ENCODE measurements at regions not wholly inside any gene's neighbourhood (a gene's known extent, or its start where the extent isn't known, plus 50 kb on each side); places are given as distances from the start of the nearest gene placed in this dataset.

DNA sequence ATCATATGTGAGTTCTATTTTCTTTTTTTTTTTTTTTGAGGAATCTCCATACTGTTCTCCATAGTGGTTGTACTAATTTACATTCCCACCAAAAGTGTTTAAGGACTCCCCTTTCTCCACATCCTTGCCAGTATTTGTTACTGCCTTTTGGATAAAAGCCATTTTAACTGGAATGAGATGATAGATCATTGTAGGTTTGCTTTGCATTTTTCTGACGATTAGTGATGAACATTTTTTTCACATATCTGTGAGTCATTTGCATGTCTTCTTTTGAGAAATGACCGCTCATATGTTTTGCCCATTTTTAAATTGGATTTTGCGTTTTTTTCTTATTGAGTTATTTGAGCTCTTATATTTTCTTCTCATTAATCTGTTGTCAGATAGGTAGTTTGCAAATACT, 394.8 kb downstream of the LRFN5 start:
- H3K4me3 Mint-ChIP-seq: no peak overlapping the region
- ChIA-PET POLR2A (no interaction called here), CTCF (no interaction called here)
- no peaks in the 10 kb centered on the region for H3K27me3 Mint-ChIP-seq
- no peak for DNase-seq
- H3K9me3 Mint-ChIP-seq: no peaks in the 10 kb centered on the region
- H3K4me1 Mint-ChIP-seq (ENCODE audit: low read depth): no peaks in the 10 kb centered on the region
- intact Hi-C loops (cut with micrococcal nuclease): no loop called here
- no peak overlapping the region for H3K27ac Mint-ChIP-seq
- H3K36me3 Mint-ChIP-seq: no peaks in the 10 kb centered on the region

DNA sequence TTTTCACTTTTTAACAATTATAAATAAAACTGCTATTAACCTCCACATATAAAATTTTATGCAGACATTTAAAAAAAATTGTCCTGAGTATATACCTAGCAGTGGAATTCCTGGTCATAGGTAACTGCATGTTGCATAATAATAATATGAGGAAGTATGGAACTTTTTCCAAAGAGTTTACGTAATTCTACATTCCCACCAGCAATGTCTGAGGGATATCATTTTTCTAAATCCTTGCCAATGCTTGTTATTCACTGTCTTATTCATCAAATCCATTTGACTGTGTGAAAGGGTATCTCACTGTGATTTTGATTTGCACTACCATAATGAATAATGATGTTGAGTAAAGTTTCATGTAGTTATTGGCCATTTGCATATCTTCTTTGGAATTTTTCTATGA, 393.8 kb downstream of the LRFN5 start:
- ChIA-PET CTCF (no interaction called here), POLR2A (no interaction called here)
- no peaks in the 10 kb centered on the region for H3K4me1 Mint-ChIP-seq (ENCODE audit: low read depth)
- H3K4me3 Mint-ChIP-seq: no peak overlapping the region
- no peaks in the 10 kb centered on the region for H3K9me3 Mint-ChIP-seq
- H3K27ac Mint-ChIP-seq: no peak overlapping the region
- H3K27me3 Mint-ChIP-seq: no peaks in the 10 kb centered on the region
- intact Hi-C loops (cut with micrococcal nuclease): no loop called here
- DNase-seq: no peak
- H3K36me3 Mint-ChIP-seq: no peaks in the 10 kb centered on the region

DNA sequence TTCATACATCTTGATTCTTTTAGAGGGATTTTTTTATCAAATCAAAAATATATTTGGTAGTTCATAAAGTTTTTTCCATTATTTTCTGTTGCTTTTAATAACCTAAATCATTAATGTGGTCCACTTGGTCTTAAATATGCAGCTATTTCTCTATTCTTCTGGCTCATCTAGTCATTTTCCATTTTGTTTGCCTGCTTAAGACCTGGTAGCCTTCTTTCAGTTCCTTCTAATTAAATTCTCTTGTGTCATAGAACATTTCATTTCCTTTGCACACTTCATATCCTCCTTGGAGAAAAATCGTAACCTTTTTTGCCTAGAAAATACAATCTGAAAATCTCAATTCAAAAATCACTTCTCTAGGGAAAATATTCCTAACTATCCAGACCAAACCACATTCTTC, 387.0 kb downstream of the LRFN5 start:
- Mint-ChIP-seq H3K36me3 (no peaks in the 10 kb centered on the region), H3K27me3 (no peaks in the 10 kb centered on the region), H3K9me3 (no peaks in the 10 kb centered on the region), H3K4me1 (ENCODE audit: low read depth) (no peaks in the 10 kb centered on the region), H3K27ac (no peak overlapping the region), H3K4me3 (no peak overlapping the region)
- no peak for DNase-seq
- ChIA-PET POLR2A (no interaction called here), CTCF (no interaction called here)
- intact Hi-C loops (cut with micrococcal nuclease): no loop called here

DNA sequence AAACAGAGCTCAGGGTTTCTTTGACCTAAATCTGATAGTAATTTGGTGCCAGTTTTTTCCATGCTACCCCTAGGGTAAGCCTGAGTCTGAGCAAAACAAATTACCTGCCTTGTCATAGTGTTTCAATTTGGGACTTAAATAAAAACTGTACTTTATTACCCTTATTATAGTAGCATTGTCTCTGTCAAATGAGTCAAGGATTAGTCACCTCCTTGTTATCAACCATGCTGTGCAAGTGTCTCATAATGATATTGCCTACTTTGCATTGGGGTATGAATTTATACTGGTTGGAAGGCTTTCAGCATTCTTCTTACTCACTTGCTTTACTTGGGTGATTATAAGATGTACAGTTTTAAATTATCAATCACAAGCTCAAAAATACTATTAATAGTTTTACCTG, 380.0 kb downstream of the LRFN5 start:
- no peak overlapping the region for H3K27ac Mint-ChIP-seq
- intact Hi-C loops (cut with micrococcal nuclease): no loop called here
- ChIA-PET CTCF (no interaction called here), POLR2A (no interaction called here)
- no peaks in the 10 kb centered on the region for H3K27me3 Mint-ChIP-seq
- no peaks in the 10 kb centered on the region for H3K9me3 Mint-ChIP-seq
- H3K4me1 Mint-ChIP-seq (ENCODE audit: low read depth): no peaks in the 10 kb centered on the region
- no peak for DNase-seq
- no peaks in the 10 kb centered on the region for H3K36me3 Mint-ChIP-seq
- H3K4me3 Mint-ChIP-seq: no peak overlapping the region

DNA sequence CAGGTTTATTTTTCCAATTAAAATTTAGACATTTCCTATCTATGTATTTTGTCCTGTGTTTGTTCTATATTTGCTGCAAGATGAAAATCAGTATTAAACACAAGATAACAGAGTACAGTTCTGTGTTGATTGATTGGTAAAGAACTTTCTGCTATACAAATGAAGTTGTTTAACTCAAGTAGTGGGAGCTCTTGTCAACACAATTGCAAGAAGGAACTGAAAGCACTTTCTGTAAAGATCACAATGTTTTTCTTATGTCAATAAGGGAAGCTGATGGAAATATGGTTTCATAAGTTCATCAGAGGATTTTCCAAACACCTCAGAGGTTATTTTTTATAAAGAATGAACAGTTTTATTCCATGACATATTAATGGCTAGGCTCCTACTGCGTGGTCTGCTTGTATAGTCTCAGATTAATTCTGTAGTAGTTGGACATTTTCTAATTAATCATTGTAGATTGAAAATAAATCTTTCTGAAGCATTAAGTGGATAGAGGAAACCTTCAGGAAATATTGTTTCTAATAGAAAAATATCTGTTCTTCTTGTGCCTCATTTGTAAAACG, 379.5 kb downstream of the LRFN5 start:
- H3K9me3 Mint-ChIP-seq: no peaks in the 10 kb centered on the region
- intact Hi-C loops (cut with micrococcal nuclease): no loop called here
- no peak for DNase-seq
- POLR2A ChIA-PET: no interaction called here
- no peaks in the 10 kb centered on the region for H3K4me1 Mint-ChIP-seq (ENCODE audit: low read depth)
- no peak overlapping the region for H3K4me3 Mint-ChIP-seq
- no peaks in the 10 kb centered on the region for H3K27me3 Mint-ChIP-seq
- CTCF ChIA-PET: no interaction called here
- H3K27ac Mint-ChIP-seq: no peak overlapping the region
- H3K36me3 Mint-ChIP-seq: no peaks in the 10 kb centered on the region

DNA sequence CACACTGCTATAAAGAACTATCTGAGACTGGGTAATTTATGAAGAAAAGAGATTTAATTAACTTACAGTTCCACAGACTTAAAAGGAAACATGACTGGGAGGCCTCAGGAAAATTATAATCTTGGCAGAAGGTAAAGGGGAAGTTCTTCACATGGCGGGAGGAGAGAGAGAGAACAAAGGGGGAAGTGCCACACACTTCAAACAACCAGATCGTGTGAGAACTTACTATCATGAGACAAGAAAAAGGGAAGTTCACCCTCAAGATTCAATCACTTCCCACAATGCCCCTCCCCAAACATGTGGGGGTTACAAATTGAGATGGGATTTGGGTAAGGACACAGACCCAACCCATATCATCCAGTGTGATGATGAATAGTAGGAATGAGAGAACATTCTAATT, 366.5 kb downstream of the LRFN5 start:
- Mint-ChIP-seq H3K4me1 (ENCODE audit: low read depth) (no peaks in the 10 kb centered on the region), H3K36me3 (no peaks in the 10 kb centered on the region), H3K9me3 (peaks cover 25% of the 10 kb centered on the region), H3K4me3 (no peak overlapping the region), H3K27me3 (no peaks in the 10 kb centered on the region), H3K27ac (no peak overlapping the region)
- DNase-seq: no peak
- intact Hi-C loops (cut with micrococcal nuclease): no loop called here
- ChIA-PET POLR2A (no interaction called here), CTCF (no interaction called here)

DNA sequence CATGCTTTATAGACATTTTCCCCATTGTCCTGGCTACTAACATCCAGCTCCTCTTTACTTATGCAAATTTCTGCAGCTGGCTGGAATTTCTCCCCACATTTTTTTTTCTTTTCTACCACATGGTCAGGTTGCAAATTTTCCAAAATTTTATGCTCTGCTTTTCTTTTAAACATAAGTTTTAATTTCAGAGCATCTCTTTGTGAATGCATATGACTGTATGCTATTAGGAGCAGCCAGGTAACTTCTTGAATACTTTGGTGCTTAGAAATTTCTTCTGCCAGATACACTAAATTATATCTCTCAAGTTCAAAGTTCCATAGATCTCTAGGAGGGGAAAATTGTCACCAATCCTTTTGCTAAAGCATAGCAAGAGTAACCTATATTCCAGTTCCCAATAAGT, 365.9 kb downstream of the LRFN5 start:
- POLR2A ChIA-PET: no interaction called here
- H3K27me3 Mint-ChIP-seq: no peaks in the 10 kb centered on the region
- H3K4me1 Mint-ChIP-seq (ENCODE audit: low read depth): no peaks in the 10 kb centered on the region
- CTCF ChIA-PET: no interaction called here
- no peaks in the 10 kb centered on the region for H3K36me3 Mint-ChIP-seq
- peaks cover 25% of the 10 kb centered on the region for H3K9me3 Mint-ChIP-seq
- no peak for DNase-seq
- intact Hi-C loops (cut with micrococcal nuclease): no loop called here
- H3K4me3 Mint-ChIP-seq: no peak overlapping the region
- H3K27ac Mint-ChIP-seq: no peak overlapping the region

DNA sequence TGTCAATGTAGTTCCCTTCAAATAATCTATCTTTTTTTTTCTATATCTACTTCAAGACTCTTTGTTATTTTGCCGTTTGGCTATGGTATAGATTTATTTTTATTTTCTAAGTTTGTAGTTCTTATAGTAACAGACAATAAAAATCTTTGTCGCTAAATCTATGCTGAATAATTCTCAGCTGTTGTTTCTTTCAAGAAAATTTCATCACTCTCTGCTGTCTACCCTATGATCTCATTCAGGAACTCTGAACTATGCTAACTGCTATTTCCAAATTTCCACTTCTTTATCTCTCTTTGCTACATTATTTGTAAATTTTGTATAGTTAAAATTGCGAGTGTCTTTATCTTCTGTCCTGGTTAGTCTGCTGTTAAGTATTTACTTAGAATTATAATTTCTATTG, 353.6 kb downstream of the LRFN5 start:
- DNase-seq: no peak
- H3K27ac Mint-ChIP-seq: no peak overlapping the region
- H3K36me3 Mint-ChIP-seq: no peaks in the 10 kb centered on the region
- CTCF ChIA-PET: no interaction called here
- no peaks in the 10 kb centered on the region for H3K4me1 Mint-ChIP-seq (ENCODE audit: low read depth)
- peaks cover 14% of the 10 kb centered on the region for H3K9me3 Mint-ChIP-seq
- POLR2A ChIA-PET: no interaction called here
- H3K4me3 Mint-ChIP-seq: no peak overlapping the region
- H3K27me3 Mint-ChIP-seq: no peaks in the 10 kb centered on the region
- intact Hi-C loops (cut with micrococcal nuclease): no loop called here

DNA sequence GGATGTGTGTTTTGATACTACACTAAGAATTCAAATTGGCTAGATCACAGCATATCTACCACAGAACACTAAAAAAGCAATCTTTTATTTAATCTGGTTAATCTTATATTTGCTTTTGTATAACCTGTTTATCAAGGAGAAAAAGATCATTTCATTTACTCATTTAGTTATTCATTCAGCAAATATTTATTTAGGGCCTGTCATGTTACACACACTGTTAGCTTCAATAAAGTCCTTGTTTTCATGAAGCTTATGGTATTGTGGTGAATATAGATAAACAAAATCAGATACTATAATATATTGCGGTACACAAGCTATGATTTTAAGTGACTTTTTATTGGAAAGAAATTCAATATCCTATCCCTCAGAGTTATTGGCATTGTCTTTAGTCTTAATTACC, 350.8 kb downstream of the LRFN5 start:
- H3K4me3 Mint-ChIP-seq: no peak overlapping the region
- DNase-seq: no peak
- intact Hi-C loops (cut with micrococcal nuclease): no loop called here
- no peaks in the 10 kb centered on the region for H3K9me3 Mint-ChIP-seq
- ChIA-PET POLR2A (no interaction called here), CTCF (no interaction called here)
- no peaks in the 10 kb centered on the region for H3K27me3 Mint-ChIP-seq
- no peak overlapping the region for H3K27ac Mint-ChIP-seq
- H3K4me1 Mint-ChIP-seq (ENCODE audit: low read depth): no peaks in the 10 kb centered on the region
- no peaks in the 10 kb centered on the region for H3K36me3 Mint-ChIP-seq

All from activated CD4-positive, alpha-beta memory T cell treated with anti-CD3 and anti-CD28 coated beads for 36 hours (primary cell).